GM12872 (cell line): ENCODE measurements at regions not wholly inside any gene's neighbourhood (a gene's known extent, or its start where the extent isn't known, plus 50 kb on each side); places are given as distances from the start of the nearest gene placed in this dataset.

Experiments
- TF ChIP-seq, protein P1 (sequence below): IDR thresholded peaks from 3 replicates; pipeline ENCODE4 v1.5.1; 2011; ENCODE audit warnings: low read depth, mild to moderate bottlenecking, low read length, moderate library complexity; ENCODE audit not compliant: insufficient read depth

DNA sequence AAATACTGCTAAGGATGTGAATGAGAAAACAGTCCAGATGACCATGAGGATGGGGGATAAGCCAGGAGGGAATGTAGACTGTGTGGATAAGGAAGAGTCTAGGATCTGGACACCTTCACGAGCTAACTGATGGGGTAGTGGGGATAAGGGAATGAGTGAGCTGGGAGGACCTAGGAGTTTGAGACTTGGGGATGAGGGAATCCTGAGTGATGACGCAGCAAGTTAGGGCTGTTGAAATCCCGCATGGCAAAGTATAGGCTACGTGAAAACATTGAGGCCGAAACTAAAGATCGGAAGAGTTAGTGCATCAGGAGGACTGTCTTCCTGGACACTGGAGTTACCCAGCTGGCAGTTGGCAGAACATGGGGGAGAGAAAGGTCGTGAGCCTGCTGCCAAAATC lies 129.2 kb upstream of the EEA1 start:
- TF ChIP-seq, protein P1, sequence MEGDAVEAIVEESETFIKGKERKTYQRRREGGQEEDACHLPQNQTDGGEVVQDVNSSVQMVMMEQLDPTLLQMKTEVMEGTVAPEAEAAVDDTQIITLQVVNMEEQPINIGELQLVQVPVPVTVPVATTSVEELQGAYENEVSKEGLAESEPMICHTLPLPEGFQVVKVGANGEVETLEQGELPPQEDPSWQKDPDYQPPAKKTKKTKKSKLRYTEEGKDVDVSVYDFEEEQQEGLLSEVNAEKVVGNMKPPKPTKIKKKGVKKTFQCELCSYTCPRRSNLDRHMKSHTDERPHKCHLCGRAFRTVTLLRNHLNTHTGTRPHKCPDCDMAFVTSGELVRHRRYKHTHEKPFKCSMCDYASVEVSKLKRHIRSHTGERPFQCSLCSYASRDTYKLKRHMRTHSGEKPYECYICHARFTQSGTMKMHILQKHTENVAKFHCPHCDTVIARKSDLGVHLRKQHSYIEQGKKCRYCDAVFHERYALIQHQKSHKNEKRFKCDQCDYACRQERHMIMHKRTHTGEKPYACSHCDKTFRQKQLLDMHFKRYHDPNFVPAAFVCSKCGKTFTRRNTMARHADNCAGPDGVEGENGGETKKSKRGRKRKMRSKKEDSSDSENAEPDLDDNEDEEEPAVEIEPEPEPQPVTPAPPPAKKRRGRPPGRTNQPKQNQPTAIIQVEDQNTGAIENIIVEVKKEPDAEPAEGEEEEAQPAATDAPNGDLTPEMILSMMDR = no peak

DNA sequence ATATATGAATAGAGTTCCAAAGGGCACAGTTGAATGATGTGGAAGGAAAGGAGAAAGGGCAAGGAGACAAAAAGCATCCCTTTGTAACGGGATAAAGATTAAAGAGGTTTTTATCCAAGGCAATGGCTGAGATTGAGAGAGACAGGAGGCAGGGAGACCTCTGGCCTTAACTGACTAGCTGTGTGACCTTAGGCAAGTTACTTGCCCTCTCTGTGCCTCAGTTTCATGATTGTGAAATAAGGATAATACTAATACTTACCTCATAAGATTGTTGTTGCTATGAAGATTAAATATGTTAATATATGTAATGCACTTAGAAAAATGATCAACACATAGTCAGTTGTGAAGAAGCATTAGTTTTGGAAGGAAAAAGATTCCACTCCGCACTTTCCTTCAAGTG lies 130.2 kb upstream of the EEA1 start:
- TF ChIP-seq, protein P1 = no peak

DNA sequence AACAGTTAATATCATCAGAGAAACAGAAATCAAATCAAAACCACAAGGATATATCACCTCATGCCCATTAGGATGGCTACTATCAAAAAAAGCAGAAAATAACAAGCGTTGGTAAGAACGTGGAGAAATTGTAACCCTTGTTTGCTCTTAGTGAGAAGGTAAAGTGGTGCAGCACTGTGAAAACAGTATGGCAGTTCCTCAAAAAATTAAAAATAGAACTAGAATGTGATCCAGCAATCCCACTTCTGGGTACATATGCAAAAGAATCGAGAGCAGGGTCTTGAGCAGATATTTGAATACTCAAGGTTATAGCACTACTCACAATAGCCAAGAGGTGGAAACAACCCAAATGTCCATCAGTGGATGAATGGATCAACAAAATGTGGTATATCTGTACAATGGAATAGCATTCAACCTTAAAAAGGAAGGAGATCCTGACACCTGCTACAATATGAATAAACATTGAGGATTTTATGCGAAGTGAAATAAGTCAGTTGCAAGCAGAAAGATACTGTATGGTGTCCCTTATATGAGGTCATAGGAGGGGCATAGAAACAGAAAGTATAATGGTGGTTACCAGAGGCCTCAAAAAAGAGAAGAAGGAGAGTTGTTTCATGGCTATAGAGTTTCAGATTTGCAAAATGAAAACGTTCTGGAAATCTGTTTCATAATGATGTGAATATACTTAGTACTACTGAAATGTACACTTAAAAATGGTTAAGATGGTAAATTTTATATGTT lies 131.0 kb upstream of the EEA1 start:
- TF ChIP-seq, protein P1 = no peak

DNA sequence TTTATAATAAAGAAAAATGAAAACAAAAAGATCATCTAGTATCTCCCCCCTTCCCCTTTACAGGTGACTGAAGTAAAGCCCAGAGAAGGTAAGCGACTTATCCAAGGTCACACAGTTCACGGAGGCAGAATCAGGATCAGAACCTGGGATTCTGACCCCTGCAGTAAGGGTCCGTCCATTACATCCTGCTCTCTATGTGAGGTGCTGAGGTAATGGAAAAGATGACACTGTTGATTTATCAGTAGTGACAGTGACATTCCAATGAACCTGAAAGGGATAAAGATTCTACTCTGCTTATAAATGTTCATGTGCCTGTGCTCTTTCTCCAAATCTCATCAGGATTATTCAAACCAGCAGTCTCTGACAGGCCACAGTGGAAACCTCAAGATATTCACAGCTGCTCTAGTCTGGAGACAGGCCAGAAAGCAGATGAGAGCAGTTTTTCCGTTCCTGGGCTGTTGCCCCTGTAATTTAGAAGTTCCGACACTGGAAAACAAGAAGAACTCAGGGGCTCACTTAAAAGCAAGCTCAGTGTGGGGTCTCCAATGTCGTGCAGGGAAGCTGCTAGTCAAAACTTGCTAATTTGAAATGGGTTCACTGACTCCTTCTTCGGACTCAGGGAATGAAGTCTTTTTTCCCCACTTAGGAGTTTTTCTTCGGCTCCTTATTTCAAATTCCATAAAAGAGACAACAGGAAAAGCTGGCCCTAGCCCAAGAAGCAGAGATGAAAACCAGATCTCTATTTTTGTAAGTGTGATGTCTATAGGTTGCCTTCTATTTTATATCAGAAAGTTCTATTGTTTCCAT lies 131.8 kb upstream of the EEA1 start:
- TF ChIP-seq, protein P1 = no peak

DNA sequence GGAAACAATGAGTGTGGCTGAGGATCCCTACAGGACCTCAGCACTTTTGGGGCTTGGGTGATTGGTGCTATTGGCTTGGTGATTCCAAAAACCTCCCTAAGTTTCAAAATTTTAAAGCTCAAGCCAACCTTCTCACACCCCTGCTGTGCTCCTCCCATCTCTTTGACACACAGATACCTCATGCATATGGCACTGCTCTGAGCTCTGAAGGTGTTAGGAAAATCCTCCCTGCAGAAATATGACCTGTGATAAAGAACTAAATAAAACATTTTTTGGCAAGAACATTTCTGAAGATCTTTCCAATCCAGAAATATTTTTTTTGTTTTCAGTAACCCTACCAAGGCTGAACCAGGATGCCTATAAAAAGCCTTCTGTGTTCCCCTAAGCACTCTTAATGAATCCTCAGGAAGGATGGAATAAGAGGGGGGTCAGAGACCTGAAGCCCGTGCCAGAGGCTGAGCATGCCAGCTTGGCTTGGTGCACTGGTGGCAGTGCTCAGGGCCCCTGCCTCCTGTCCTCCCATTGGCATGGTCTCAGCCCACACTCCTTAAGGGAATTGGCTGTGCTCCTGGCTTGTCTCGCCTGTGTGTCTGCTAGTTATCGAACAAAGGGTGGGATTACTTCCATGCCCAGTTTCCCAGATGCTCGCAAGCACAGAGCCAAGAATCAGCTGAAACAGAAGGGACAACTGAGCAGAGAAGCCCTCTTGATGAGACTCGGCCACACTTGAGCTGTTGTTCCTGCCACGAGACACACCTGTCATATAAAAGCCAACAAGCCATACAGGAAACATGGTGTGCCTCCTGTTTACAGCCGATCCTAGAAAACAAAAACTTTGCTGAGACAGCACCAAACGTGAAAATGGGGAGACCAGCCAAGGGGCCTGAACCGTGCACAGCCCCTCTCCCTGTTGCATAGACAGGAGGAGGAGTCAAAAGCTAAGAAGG lies 132.7 kb upstream of the EEA1 start:
- TF ChIP-seq, protein P1 = no peak

DNA sequence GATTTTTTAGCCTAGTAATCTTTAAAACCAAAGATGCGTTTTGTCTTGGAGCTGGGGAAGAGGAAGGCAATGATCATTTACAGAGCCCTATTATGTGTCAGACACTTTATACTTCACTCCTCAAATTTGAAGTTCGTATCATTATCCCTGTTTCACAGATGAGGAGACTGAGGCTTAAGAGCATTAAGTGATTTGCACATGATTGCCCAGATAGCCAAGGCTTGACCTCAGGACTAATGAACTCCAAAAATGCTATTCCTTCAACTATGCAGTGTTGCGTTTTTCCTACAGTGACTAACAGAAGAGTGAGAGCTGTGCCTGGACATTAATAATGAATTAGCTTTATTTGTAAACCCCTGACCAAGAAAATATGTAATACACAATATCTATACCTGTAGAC lies 136.8 kb upstream of the EEA1 start:
- TF ChIP-seq, protein P1 = no peak

DNA sequence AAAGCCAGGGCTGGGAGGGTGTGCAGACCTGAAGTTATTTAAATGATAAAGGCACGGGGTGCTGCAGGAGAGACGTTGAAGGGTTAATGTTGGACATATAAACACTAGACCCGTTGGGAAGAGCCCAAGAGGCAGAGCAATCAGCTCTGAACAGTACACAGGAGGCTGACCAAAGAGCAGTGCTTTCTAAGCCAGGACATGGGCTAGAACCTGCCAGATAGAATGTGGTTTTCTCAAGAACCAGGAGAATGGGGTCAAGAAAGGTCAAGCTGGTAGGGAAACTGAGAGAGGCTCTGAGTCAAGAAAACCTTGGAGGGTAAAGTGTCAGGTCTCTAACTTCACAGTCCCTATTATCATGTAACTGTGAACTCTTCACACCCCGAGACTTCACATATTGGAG lies 143.2 kb upstream of the EEA1 start:
- TF ChIP-seq, protein P1 = no peak
